GM18861 (cell line): ENCODE measurements at regions not wholly inside any gene's neighbourhood (a gene's known extent, or its start where the extent isn't known, plus 50 kb on each side); places are given as distances from the start of the nearest gene placed in this dataset.

Experiments
- ATAC-seq: cut with Tn5 transposase; IDR thresholded peaks from one replicate; pipeline ENCODE4 v1.9.1; 2021; ENCODE audit not compliant: unreplicated experiment

- no peak for ATAC-seq
Observed at GRCh38 chr6:122042380-122042779, 357.1 kb upstream of the HSF2 start.

DNA sequence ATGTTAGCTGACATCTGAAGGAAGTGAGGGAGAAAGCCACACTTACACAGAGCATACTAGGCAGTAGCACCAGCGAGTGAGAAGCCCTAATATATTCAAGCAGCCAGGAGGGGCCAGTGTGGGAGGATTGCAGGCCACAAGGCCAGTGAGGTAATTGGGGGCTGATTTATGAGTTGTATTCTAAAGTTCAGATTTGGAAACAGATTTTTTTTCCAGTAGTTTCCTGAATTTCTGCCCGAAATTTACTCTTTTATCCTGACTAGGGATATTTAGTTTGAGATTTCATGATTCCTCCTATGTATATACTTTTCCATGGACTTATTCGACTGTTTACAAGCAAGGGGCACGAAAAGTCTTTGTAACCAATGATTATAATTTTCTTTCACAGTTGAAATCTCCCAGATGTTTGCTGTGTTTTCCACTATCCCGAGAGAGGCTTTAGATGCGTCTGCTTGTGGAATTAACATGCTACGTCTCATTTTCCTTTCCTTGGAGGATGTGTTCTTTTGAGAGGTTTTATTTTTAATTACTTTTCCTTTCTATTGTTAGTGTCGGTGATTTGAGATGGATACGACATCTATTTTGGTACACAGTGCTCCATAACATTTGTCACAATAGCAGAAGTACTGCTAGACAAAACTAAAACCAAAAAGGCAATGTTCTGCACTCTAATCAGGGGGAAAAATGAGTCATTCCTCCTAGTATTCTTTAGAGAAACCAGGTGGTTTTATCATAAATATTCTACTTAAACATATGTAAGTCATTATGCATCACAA is 356.3 kb upstream of the HSF2 start:
- ATAC-seq = no peak

- ATAC-seq = no peak
Observed at GRCh38 chr6:122048570-122048969, 350.9 kb upstream of the HSF2 start.

DNA sequence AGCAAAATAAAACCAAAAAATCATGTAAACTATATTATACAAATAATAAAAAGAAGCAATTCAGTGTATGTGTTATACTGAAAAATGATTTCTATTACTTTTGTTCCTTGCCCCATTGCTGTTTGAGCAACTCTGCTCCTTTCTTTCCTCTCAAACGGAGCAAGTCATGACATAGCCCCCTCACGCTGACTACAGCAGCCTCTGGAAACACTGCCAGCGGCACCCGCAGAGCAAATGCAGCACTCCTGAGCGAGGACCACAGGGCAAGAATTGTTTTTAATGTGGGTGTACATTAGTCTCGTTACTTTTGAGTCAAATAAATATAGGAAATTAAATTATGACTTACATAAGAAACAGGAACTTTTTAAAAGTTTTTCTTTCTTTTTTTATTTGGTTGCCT is 350.1 kb upstream of the HSF2 start:
- no peak for ATAC-seq

DNA sequence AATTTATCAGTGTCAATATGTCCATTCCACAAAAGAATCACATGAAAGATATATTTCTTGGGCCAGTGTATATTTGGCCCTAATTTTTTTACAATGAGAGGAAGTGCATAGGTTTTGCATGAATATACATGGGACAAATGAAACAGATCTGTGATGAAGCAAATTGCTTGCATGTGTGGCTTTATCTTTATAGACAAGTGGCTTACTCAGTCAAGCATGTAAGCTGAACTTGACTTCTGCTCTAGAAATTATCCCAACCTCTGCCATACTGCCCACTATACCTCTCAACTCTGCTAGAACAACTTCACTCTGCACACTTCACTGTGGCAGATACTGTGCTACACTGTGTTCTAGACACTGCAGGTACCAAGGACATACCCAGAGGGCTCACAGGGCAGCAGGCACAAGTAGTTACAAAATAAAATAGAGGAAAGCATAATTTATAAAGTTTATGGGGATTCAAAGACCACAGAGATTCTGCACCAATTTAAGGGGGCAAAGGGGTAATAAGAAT is 349.2 kb upstream of the HSF2 start:
- ATAC-seq = no peak

- no peak for ATAC-seq
Observed at GRCh38 chr6:122052346-122052900, 347.0 kb upstream of the HSF2 start.

GRCh38 chr6:122059918-122060317 is 339.5 kb upstream of the HSF2 start:
- ATAC-seq = no peak

GRCh38 chr6:122061855-122062254 is 337.6 kb upstream of the HSF2 start:
- no peak for ATAC-seq

- ATAC-seq = no peak
Observed at GRCh38 chr6:122063076-122063475, 336.4 kb upstream of the HSF2 start.

DNA sequence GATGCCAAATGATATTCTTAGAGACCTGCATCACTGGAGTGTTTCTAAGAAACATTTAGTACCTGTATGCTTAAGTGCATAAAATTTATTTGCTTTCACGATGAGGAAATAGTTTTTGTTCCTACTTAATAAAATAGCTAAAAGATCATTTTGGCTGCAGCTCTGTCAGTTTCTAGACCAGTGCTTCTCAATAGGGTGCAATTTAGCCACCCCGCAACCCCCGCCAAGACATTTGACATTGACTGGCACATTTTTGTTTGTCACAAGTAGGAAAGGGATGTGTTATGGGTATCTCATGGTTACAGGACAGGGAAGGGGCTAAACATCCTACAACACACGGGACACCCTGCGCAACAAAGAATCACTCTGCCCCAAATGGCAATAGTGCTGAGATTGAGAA is 335.7 kb upstream of the HSF2 start:
- no peak for ATAC-seq

GRCh38 chr6:122066200-122066599 is 333.3 kb upstream of the HSF2 start:
- ATAC-seq = no peak

DNA sequence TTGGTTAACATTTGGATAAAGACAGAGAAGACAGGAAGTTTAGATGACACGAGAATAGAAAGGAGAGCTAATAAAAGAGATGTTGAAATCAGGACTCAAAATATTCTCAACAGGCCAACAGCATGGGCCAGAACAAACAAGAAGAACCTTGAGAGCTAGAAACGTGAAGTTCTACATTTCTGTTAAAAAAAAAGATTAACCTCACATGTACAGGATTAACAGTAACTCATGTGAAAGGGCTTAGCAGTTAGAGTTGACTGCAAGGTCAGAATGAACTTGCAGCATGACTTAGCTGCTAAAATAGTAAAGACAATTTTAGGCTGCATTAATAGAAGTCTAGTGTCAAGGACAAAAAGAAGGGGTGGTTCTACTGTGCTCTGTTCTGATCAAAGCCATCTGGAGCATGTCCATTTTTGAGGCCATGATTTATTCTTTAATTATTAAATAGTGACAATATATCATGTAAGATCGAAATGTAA is 331.1 kb upstream of the HSF2 start:
- ATAC-seq = no peak

- no peak for ATAC-seq
Observed at GRCh38 chr6:122069932-122070331, 329.5 kb upstream of the HSF2 start.

DNA sequence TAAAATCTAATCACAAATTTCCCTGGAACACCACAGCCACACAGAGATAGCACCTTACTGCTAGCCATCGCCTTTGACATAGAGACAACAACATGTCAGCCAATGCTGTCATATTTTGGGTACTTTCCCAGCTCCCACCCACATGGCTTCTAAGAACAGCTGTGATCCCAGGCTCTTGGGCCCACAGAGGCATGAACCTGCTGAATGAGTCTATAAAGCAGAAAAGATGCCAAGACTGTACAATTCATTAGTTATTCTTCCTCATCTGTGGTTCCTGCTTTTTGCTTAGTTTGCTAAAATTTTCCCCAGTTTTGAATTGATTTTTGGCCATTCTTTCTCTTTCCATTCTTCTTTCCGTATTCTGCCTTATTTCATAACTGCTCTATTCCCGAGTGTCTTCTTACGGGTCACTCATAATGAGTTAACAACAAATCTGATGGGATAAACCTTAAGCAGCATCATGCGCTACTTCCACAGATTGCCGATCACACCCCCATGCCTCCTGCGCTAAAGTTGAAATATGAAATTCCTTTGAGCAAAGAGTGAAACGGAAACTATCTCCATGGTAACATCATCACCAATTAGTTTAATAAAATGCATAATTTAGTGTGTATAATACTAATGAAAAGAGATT is 327.3 kb upstream of the HSF2 start:
- ATAC-seq = no peak

- no peak for ATAC-seq
Observed at GRCh38 chr6:122075084-122075838, 324.2 kb upstream of the HSF2 start.

DNA sequence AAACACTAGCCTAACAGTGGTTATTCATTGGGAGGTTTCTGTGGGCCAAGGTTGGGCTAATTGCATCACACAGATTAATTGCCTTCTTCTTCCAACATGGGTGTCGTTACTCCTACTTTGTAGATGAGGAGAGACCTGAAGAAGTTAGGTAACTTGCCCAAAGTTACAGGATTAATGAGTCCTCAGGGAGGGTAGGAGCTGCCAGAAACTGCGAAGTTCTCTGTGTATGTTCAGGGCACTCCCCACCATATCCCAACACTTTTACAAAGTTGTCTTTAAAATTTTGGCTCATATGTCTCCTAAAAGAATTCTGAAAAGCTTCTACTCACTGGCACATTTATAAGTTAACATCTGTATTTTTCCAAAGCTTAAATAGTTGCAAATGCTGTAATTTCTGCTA is 323.5 kb upstream of the HSF2 start:
- ATAC-seq = no peak

- ATAC-seq = peak; percentile 42
Observed at GRCh38 chr6:122077603-122078002, 321.8 kb upstream of the HSF2 start.

GRCh38 chr6:122078481-122078880 is 321.0 kb upstream of the HSF2 start:
- no peak for ATAC-seq

- no peak for ATAC-seq
Observed at GRCh38 chr6:122079916-122080315, 319.5 kb upstream of the HSF2 start.

DNA sequence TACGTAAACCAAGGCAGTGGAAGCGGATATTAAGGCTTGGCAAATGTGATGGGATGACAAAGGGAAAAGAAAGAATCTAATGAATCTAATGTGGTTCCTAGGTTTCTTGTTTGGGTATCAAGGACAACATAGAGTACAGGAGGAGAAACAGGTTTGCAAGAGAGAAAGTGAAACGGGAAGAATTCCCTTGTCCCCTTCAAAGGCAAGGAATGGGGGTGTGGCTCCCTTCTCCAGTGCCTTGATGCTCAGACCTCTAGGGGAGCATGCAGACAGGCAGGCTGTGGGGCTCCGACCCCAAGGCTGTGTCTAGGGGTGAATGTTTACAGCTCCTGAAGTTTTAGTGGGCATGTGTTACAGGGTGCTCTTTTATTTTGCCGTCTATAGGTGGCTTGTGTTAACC is 317.5 kb upstream of the HSF2 start:
- no peak for ATAC-seq

GRCh38 chr6:122082370-122082769 is 317.1 kb upstream of the HSF2 start:
- no peak for ATAC-seq
